SU-DHL-6 (cell line): ENCODE measurements at regions not wholly inside any gene's neighbourhood (a gene's known extent, or its start where the extent isn't known, plus 50 kb on each side); places are given as distances from the start of the nearest gene placed in this dataset.

ENCODE experiments used
- H2AFZ ChIP-seq: fragments of 200-600 bp; sonication (generic); 2 replicates; pipeline ENCODE4 v1.6.1; 2014; ENCODE audit warnings: low read depth, mild to moderate bottlenecking, moderate library complexity, mixed read lengths, antibody characterized with exemption, low read length; ENCODE audit not compliant: severe bottlenecking
- H3F3A ChIP-seq: fragments of 200-600 bp; shearing (Covaris generic); 2 replicates; pipeline ENCODE4 v1.6.0; 2016; ENCODE audit warnings: antibody characterized with exemption, mild to moderate bottlenecking; ENCODE audit not compliant: insufficient read depth
- H3K27ac ChIP-seq: fragments of 200-600 bp; sonication (generic); 2 replicates; pipeline ENCODE4 v1.5.1; 2016; ENCODE audit warnings: low read depth, mild to moderate bottlenecking, low read length, moderate library complexity, mixed read lengths
- H3K27me3 ChIP-seq: fragments of 200-600 bp; sonication (generic), shearing (Covaris generic); 2 replicates; pipeline ENCODE4 v1.6.0; 2014; ENCODE audit warnings: mild to moderate bottlenecking, low read length
- H3K36me3 ChIP-seq: fragments of 200-600 bp; sonication (generic); 2 replicates; pipeline ENCODE4 v1.6.1; 2014; ENCODE audit warnings: mild to moderate bottlenecking, low read length, mixed read lengths
- H3K4me2 ChIP-seq: fragments of 300-600, 200-600 bp; shearing (Covaris generic), sonication (generic); 2 replicates; pipeline ENCODE4 v1.6.0; 2014; ENCODE audit warnings: low read length, low read depth, mild to moderate bottlenecking; ENCODE audit not compliant: poor library complexity, severe bottlenecking
- H3K4me3 ChIP-seq: fragments of 200-600 bp; sonication (generic); 2 replicates; pipeline ENCODE4 v1.5.1; 2014; ENCODE audit warnings: antibody characterized with exemption, low read length, mild to moderate bottlenecking, mixed read lengths; ENCODE audit not compliant: insufficient read depth, poor library complexity, severe bottlenecking
- H3K79me2 ChIP-seq: fragments of 200-600 bp; sonication (generic); 2 replicates; pipeline ENCODE4 v1.6.1; 2014; ENCODE audit warnings: mild to moderate bottlenecking, low read length, moderate library complexity; ENCODE audit not compliant: insufficient read depth
- H3K9ac ChIP-seq: fragments of 200-600 bp; sonication (generic); 2 replicates; pipeline ENCODE4 v1.7.0; 2014; ENCODE audit warnings: mild to moderate bottlenecking, low read length
- H3K9me2 ChIP-seq: fragments of 200-600 bp; sonication (generic); replicated peaks from 2 replicates; pipeline ENCODE4 v1.6.1; 2014; ENCODE audit warnings: low read length; ENCODE audit not compliant: insufficient read depth
- H3K9me3 ChIP-seq: fragments of 200-600 bp; sonication (generic); 2 replicates; pipeline ENCODE4 v1.6.1; 2014; ENCODE audit warnings: low read length, mixed read lengths; ENCODE audit not compliant: insufficient read depth
- H4K20me1 ChIP-seq: fragments of 200-600 bp; sonication (generic); 2 replicates; pipeline ENCODE4 v1.6.1; 2014; ENCODE audit warnings: low read depth, mild to moderate bottlenecking, antibody characterized with exemption, low read length, moderate library complexity, mixed read lengths
- EZH2phosphoT487 ChIP-seq: fragments of 200-600 bp; sonication (generic), shearing (Covaris generic); conservative IDR thresholded peaks from 2 replicates; pipeline ENCODE4 v1.6.1; 2018; ENCODE audit warnings: mild to moderate bottlenecking, antibody characterized with exemption, low read length, moderate library complexity, mixed read lengths
- TF ChIP-seq, protein P1 (sequence below): fragments of 200-600 bp; sonication (generic); IDR thresholded peaks from one replicate; pipeline ENCODE4 v1.5.1; 2017; ENCODE audit warnings: antibody characterized with exemption, mild to moderate bottlenecking, low read length, moderate library complexity; ENCODE audit not compliant: insufficient read depth, poor library complexity, severe bottlenecking

GRCh38 chr10:55048830-55049498 lies 247.9 kb upstream of the PCDH15 start:
- Histone ChIP-seq H3K27ac (no peak overlapping the region), H3K4me2 (no peak overlapping the region)

DNA sequence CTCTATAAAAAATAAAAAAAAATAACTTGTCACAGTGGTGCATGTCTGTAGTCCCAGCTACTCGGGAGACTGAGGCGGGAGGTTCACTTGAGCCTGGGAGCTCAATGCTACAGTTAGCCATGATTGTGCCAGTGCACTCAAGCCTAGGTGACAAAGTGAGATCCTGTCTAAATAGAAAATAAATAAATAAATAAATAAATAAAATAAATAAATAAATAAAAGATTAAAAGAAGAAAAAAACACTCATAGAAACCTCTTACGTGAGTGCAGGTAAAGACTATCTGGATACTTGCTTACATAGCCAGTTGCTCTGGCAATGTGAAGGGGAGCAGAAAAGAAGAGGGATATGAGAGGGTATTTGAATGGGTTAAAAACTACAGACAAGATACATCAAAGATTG lies 242.5 kb upstream of the PCDH15 start:
- Histone ChIP-seq H3F3A (no peaks in the 10 kb centered on the region), H3K27ac (no peak overlapping the region), H2AFZ (no peak overlapping the region), H3K9me2 (no peaks in the 10 kb centered on the region), H4K20me1 (no peaks in the 10 kb centered on the region), H3K27me3 (no peaks in the 10 kb centered on the region), H3K9ac (no peak overlapping the region), H3K4me3 (no peak overlapping the region), H3K9me3 (no peaks in the 10 kb centered on the region), H3K36me3 (no peaks in the 10 kb centered on the region), H3K79me2 (no peaks in the 10 kb centered on the region), H3K4me2 (no peak overlapping the region)
- TF ChIP-seq EZH2phosphoT487, result no peak
- TF ChIP-seq, protein P1, sequence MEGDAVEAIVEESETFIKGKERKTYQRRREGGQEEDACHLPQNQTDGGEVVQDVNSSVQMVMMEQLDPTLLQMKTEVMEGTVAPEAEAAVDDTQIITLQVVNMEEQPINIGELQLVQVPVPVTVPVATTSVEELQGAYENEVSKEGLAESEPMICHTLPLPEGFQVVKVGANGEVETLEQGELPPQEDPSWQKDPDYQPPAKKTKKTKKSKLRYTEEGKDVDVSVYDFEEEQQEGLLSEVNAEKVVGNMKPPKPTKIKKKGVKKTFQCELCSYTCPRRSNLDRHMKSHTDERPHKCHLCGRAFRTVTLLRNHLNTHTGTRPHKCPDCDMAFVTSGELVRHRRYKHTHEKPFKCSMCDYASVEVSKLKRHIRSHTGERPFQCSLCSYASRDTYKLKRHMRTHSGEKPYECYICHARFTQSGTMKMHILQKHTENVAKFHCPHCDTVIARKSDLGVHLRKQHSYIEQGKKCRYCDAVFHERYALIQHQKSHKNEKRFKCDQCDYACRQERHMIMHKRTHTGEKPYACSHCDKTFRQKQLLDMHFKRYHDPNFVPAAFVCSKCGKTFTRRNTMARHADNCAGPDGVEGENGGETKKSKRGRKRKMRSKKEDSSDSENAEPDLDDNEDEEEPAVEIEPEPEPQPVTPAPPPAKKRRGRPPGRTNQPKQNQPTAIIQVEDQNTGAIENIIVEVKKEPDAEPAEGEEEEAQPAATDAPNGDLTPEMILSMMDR, result no peak

More at GRCh38 chr10:55048830-55049498, 247.9 kb upstream of the PCDH15 start:
- no peak overlapping the region for H2AFZ ChIP-seq
- H3K9ac ChIP-seq, result no peak overlapping the region
- no peaks in the 10 kb centered on the region for H3K27me3 ChIP-seq
- H3K9me3 ChIP-seq, result no peaks in the 10 kb centered on the region
- H3K79me2 ChIP-seq, result no peaks in the 10 kb centered on the region
- H3K4me3 ChIP-seq, result no peak overlapping the region
- no peaks in the 10 kb centered on the region for H3K9me2 ChIP-seq
- TF ChIP-seq EZH2phosphoT487, result no peak
- no peaks in the 10 kb centered on the region for H3F3A ChIP-seq
- H3K36me3 ChIP-seq, result no peaks in the 10 kb centered on the region
- H4K20me1 ChIP-seq, result no peaks in the 10 kb centered on the region

DNA sequence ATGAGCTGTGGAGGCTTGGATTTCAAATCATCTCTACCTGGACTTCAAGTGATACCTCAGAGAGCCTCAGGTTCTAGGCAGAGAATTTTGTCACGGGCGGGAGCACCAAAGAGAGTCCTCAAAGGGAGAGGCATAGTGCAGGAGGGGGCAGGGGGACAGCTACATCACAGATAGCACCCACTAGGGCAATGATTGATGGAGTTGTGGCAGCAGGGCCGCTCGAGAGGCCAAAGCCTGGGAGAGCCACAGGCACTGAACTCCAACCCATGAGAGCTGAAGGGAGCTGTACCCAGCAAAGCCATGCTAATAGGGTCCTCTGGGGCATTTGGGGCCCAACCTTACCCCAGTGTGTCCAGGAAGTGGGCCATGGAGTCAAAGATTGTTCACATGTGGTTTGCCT lies 232.0 kb upstream of the PCDH15 start:
- Histone ChIP-seq H3K4me2 (no peak overlapping the region), H3F3A (no peaks in the 10 kb centered on the region), H4K20me1 (no peaks in the 10 kb centered on the region)

DNA sequence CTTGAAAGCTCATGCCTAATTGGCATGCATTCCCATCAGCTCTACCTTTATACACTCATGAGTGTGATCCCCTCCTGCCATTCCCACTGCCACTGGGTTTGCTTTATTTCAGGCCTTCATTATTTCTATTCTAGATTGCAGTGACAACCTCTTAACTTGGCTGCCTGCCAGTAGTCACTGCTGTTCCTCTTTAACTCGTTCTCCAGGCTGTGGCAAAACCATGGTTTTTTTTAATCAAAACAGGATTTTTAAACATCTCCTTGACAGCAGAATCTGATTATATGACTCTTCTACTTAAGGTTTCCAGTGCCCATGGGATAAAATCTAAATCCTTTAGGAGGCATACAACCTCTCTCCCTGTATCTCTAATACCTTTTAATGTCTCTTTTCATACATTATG lies 223.7 kb upstream of the PCDH15 start:
- H3K27me3 ChIP-seq, result no peaks in the 10 kb centered on the region
- H4K20me1 ChIP-seq, result no peaks in the 10 kb centered on the region
- TF ChIP-seq, protein P1, result no peak
- no peak for TF ChIP-seq EZH2phosphoT487
- no peaks in the 10 kb centered on the region for H3K9me3 ChIP-seq
- no peak overlapping the region for H3K9ac ChIP-seq
- H3K4me3 ChIP-seq, result no peak overlapping the region
- no peak overlapping the region for H3K4me2 ChIP-seq
- H3F3A ChIP-seq, result no peaks in the 10 kb centered on the region
- H2AFZ ChIP-seq, result no peak overlapping the region
- H3K36me3 ChIP-seq, result no peaks in the 10 kb centered on the region
- H3K27ac ChIP-seq, result no peak overlapping the region
- no peaks in the 10 kb centered on the region for H3K9me2 ChIP-seq
- H3K79me2 ChIP-seq, result no peaks in the 10 kb centered on the region

More for the DNA sequence above, 232.0 kb upstream of the PCDH15 start:
- H3K36me3 ChIP-seq, result no peaks in the 10 kb centered on the region
- H3K27ac ChIP-seq, result no peak overlapping the region
- no peaks in the 10 kb centered on the region for H3K9me2 ChIP-seq
- no peaks in the 10 kb centered on the region for H3K27me3 ChIP-seq
- H3K9ac ChIP-seq, result no peak overlapping the region
- no peak overlapping the region for H2AFZ ChIP-seq
- TF ChIP-seq, protein P1, result no peak
- TF ChIP-seq EZH2phosphoT487, result no peak
- no peaks in the 10 kb centered on the region for H3K79me2 ChIP-seq
- H3K4me3 ChIP-seq, result no peak overlapping the region
- H3K9me3 ChIP-seq, result no peaks in the 10 kb centered on the region
